ENCODE measurements at regions not wholly inside any gene's neighbourhood (a gene's known extent, or its start where the extent isn't known, plus 50 kb on each side); places are given as distances from the start of the nearest gene placed in this dataset.

GRCh38 chr18:72325307-72325706 is 218.8 kb downstream of the CBLN2 start:
- no peak for TF ChIP-seq CTCF (IDR thresholded peaks at IDR 0.05; ENCODE audit: poor library complexity)
- TF ChIP-seq EZH2 (IDR thresholded peaks at IDR 0.05; ENCODE audit: borderline replicate concordance): no peak
- no peak for TF ChIP-seq EZH2phosphoT487 (IDR thresholded peaks at IDR 0.05; ENCODE audit: low read depth, severe bottlenecking, unreplicated experiment)
